ENCODE measurements at regions not wholly inside any gene's neighbourhood (a gene's known extent, or its start where the extent isn't known, plus 50 kb on each side); places are given as distances from the start of the nearest gene placed in this dataset.

- TF ChIP-seq TEAD4 (IDR thresholded peaks at IDR 0.05; ENCODE audit: low read length) (no peak), TEAD4 (CRISPR knock-in tag; IDR thresholded peaks at IDR 0.05; ENCODE audit: borderline replicate concordance) (no peak), BRF2 (IDR thresholded peaks at IDR 0.05; ENCODE audit: borderline replicate concordance, insufficient read depth, insufficient read length) (no peak), ZNF174 (CRISPR knock-in tag; IDR thresholded peaks at IDR 0.05) (no peak), CTCF (IDR thresholded peaks at IDR 0.05 in 2 of 3, conservative IDR thresholded peaks at IDR 0.05 in 1 of 3; ENCODE audit: insufficient read depth in 2 of 3, low read depth in 1 of 3, low read length in 3 of 3) (no peak), MXI1 (IDR thresholded peaks at IDR 0.05; ENCODE audit: low read depth, low read length) (no peak), TCF7 (IDR thresholded peaks at IDR 0.05; ENCODE audit: borderline replicate concordance) (no peak), PKNOX1 (IDR thresholded peaks at IDR 0.05) (peak; percentile 95), ZNF717 (CRISPR knock-in tag; IDR thresholded peaks at IDR 0.05) (no peak), ZBTB40 (IDR thresholded peaks at IDR 0.05) (no peak), ZBTB40 (CRISPR knock-in tag; IDR thresholded peaks at IDR 0.05) (no peak), MAZ (CRISPR knock-in tag; conservative IDR thresholded peaks at IDR 0.05 in 1 of 2, IDR thresholded peaks at IDR 0.05 in 1 of 2) (no peak)
These were observed 738.6 kb upstream of the ADGRB3 start for GRCh38 chr6:67896476-67896875.

Measured in K562 (cell line).